ENCODE measurements at regions not wholly inside any gene's neighbourhood (a gene's known extent, or its start where the extent isn't known, plus 50 kb on each side); places are given as distances from the start of the nearest gene placed in this dataset.
"Not testable (repeated sequence)": the region's sequence is repeated elsewhere in the genome, so short reads cannot be mapped to it uniquely, and the experiment has no call there.

DNA sequence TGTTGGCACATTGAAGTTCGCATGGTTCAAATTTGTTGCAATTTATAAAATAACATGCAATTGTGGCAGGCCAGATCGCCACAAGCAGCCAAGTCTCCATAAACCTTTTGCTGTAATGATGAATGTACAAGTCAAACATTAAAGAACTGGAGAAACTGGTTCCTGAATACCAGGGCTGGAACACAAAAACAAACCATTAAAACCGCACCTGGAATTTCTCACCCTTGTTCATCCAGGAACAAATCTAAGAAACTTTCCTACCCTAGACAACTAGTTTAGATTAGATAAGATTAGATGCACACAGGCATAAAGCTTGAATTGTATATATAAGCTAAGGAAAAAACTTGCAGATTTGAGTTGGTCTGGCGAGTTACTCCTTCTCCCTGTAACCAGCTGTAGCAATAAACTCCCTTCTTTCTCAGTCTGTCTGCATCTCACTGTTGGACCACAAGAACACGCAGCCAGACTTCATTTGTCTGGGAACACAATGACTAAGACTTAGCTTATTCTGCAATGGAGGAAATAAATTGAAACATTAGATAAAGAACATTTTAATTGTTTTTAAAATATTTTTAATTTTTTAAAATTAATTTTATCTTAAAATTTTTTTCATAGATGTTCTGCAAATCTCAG lies 1835.5 kb upstream of the LRRTM1 start:
- no peak for DNase-seq

DNA sequence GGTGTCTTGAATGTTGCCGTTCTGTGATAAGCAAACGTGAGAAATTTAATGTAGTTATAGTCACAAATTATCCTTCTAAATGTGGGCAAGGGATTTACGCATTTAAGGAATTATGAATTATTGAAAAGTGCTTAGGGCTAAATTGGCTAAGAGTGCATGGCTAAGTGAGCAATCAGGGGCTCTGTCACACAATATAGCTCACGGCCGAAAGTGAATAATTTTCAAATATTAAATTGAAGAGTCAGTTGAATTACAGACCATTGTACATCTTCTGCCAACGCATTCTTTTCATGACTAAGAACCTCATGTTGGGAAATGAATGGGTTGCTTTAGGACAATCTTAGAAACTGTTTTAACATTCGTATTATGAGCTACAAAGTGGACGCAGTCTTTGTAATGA lies 1832.9 kb upstream of the LRRTM1 start:
- DNase-seq = no peak

DNA sequence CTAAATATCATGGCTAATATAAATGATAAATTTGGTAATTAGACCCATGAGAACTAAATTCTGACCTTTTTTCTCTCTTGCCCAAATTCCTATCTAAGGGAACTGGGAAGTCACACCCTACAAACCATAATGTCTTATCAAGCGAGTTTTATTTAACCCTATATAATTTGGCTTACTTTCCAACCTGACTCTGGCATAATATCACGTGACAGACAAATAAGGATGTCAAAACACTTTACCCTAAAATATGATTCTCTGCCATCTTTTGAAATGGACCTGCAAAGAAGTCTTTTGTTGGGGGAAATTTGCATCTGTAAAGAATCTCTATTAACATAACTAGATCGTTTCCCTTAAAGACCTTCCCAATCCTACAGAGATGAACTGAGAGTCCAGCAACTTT lies 1823.5 kb upstream of the LRRTM1 start:
- no peak for DNase-seq

DNA sequence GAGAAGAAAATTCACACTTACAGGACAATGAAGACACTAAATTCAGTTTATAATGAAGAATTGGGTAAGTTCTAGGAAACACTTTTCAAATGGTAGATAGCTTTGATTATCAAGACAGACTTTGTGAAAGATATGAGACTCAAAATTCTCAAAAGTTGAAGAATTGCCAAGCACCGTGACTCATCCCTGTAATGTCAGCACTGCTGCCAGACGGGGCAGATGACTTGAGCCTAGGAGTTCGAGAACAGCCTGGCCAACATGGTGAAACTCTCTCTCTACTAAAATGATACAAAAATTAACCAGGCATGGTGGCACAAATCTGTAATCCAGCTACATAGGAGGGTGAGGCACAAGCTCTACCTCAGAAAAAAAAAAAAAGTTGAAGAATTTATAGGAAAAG lies 1820.1 kb upstream of the LRRTM1 start:
- DNase-seq = no peak

DNA sequence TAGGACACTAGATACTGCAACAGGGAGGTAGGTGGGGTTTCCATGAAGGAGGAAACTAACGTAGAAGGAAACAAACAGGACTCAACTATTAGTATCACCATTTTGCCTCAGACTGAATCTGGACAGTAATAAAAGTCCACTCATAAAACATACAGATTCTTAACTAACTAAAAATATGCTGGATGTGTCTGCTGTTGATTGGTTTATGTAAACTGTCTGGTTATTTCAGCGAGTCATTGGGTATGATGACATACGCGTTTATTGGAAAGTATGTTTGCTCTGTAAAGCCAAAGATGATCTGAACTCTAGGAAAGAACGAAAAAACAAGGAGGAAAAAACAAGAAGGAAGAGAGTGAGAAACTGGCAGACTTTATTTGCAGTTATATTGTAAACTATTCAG lies 1816.1 kb upstream of the LRRTM1 start:
- DNase-seq = no peak

DNA sequence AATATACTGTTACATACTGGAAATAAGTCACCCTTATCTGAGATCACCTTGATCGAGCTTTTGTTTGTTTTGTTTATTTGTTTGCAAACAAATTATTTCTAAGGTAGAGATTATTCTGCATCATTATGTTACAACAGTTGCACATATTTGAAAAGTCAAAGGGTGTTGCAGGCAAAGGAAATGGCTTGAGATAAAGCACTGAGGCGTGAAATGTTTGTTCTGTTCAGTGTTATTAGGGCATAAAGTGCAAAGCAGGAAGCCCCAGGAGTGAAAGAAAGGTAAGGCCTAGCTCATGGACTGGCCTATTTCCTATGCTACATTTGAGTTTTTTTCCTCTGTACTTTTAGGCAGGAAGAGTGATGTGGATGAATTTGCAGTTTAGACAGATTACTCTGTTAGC lies 1815.6 kb upstream of the LRRTM1 start:
- DNase-seq = no peak

DNA sequence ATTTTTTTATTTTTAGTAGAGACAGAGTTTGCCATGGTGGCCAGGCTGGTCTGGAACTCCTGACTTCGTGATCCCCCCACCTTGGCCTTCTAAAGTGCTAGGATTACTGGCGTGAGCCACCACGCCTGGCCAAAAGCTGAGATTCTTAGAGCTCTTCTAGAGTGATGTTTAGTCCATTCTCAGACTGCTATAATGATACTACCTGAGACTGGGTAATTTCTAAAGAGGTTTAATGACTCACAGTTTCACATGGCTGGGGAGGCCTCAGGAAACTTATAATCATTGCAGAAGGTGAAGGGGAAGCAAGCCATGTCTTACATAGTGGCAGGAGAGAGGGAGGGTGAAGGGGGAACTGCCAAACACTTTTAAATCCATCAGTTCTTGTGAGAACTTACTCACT lies 1804.9 kb upstream of the LRRTM1 start:
- no peak for DNase-seq

DNA sequence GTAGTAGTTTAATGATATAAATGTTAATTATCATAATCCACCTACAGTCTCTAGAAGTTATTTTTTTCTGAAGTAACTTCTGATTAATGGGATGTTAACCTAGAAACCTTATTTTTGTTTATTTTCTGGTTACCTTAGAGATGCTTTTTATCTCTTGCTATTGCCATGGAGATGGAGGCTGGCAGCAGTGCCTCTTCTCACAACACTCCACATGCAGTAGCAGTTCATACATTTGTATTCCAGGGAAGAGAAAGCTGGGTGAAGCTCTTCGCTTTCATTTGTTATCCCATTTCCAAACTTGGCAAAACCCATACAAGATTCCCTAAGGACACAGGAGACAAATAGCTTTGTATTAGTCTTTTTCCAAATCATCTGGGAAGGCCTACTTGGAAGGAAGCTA lies 1794.1 kb upstream of the LRRTM1 start:
- no peak for DNase-seq

DNA sequence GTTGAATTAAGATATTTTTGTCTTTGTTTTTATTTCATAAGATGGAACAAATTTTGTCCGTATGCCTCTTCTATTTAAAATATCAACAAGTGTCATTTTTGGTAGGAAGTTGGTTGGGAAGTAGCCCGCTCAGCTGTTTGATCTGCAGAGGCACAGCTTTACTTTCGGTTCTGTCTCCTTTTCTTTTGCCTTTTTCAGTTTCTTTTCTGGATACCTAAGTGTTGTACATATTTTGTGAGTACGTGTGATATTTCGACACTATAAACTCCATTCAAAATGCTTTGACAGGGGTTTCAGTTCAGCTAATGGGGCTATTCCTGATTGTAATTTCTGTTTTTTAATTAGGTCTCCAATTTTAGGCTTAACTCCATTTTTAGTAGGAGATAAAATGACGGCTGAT lies 1785.0 kb upstream of the LRRTM1 start:
- DNase-seq = no peak

DNA sequence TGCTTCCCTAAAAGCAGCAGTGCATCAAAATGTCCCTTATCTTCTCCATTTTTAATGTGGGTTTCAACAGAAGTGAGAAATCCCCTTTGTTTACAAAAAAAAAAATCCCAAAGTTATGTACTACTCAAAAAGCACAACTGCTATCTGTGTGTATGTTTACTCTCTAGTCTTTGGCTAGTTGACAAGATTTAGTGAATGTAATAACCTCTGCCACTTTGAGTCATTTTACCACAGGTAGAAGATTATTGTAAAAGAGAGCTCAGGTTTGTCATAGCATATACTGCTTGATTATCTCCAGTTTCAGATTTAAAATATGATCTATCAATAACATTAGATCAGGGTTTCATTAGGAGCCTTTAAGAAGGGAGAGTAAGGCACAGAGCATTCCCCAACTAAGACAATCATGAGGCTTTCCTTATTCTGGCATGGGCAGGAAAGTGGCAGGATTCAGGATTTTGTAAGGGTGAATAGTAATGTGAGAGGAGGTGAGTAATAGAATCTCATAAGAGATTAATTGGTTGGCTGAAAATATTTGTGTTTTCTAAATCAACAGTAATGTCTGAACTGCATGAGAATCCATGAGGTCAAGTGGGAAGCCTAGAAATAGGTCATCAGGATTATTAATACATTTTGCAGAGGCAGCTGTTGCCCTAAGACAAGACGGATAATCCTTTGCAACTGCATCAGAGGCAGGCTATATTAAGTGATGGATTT lies 1780.3 kb upstream of the LRRTM1 start:
- no peak for DNase-seq

DNA sequence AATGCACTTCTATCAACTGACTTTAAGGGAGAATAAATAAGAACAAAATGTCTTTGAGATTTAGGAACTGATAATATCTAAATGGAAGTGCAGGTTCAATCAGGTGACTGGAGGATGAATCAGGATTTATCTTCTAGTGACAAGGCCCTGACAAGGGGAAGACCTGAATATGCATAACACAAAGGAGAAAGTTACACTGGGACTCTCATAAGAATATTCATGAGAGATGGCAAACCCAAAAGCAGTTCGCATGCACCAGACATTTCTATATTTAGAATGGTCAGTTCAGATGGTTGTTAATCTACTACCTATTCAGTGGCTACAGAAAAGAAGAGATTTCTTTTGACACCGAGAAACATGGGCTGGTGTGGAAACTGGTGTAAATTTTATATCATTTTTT lies 1771.3 kb upstream of the LRRTM1 start:
- DNase-seq = no peak

DNA sequence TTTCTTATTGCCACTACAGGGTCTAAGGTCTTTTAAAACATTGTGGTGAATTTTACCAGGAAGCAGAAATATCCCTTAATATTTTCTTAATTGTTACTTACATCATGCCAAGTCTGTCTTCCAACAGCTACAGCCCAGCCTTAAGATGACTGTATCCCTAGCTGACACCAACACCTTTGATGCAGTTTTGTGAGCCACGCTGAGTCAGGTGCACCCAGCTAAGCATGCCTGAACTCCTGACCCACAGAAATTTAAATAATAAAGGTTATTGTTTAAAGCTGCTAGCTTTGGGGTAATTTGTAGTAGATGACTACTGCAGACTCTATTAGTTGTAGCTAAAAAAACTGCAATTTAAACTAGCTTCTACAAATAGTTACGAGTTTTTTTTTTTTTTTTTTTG lies 1757.9 kb upstream of the LRRTM1 start:
- no peak for DNase-seq

DNA sequence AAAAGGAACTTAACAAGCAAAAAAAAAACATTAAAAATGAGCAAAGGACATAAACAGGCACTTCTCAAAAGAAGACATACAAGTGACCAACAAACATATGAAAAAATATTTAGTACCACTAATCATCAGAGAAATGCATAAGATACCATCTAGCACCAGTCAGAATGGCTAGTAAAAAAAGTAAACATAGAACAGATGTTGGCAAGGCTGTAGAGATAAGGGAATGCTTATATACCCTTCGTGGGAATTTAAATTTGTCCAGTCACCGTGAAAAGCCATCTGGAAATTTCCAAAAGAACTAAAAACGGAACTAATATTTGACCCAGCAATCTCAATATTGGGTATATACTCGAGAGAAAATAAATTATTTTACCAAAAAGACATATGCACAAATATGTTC lies 1751.3 kb upstream of the LRRTM1 start:
- DNase-seq = no peak

DNA sequence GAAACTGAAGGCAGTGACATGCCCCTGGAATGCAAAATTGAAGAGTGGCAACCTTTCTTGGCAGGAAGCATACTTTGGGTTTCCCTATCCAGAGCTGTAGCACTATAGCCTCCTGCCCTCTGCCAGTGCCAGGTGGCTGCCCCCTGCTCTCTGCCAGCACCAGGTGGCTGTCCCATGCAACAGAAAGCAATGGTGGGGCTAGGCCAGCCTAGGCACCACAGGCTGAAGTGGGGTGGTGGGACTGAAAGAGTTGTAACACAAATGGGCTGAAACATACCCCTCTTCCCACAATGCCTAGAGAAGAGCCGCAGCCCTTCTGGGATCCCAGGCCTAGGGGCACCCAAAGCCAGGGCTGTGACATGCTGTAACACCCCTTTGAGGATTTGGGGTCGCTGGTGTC lies 1739.3 kb upstream of the LRRTM1 start:
- DNase-seq = no peak

DNA sequence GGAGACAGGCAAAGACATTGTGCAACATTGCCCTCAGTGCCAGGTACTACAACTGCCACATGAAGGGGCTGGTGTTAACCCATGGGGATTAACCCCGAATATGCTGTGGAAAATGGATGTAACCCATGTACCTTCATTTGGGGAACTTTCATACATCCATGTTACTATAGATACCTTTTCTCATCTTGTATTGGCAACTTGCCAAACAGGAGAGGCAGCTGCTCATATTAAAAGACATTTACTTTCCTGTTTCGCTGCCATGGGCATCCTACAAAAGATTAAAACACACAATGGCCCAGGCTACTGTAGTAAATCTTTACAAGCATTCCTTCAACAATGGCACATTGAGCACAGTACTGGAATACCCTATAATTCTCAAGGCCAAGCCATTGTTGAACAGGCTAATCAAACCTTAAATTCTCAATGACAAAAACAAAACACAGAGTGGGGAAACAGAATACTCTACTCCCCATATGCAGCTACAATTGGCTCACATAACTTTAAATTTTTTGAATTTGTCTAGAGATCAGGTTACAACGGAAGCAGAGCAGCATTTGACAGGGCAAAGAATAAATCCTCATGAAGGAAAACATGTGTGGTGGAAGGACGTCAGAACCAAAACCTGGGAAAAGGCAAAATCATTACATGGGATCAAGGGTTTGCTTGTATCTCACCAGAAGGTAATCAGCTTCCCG lies 1723.5 kb upstream of the LRRTM1 start:
- DNase-seq = no peak

DNA sequence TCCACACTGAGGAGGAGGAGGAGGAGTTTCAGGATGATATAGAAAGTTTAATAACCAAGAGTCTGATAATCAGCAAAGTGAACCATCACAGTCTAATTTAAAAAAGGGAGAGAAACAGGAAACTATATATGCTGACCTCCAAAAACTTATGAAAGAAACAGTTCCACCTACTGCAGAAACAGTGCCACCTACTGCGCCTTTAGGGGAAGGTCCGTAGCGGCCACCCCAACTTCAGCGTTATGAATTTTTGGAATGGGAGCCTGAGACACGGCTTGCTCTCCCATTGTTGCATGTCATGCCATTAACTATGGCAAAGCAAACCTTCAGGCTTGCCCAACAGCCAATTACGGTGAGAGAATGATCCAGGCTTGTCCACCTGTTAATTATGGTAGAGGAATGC lies 1719.2 kb upstream of the LRRTM1 start:
- no peak for DNase-seq

DNA sequence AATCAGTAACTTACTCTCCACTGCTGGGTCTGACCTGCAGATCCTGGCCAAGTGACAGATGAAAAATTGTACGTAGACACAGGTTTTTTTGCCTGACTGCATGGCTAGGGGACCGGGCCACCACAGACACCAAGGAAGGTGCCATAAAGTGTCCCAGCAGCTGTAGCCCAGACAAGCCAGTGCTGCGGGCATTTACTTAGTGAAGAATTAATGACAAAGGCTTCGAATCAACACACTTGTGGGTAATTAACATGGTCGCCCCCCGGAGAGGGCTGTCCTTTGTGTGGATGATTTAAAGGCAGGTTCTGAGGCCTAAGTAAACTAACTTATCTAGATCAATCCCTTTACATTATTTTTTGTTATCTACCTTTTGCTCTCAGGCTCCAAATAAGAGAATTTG lies 1709.1 kb upstream of the LRRTM1 start:
- DNase-seq = no peak

DNA sequence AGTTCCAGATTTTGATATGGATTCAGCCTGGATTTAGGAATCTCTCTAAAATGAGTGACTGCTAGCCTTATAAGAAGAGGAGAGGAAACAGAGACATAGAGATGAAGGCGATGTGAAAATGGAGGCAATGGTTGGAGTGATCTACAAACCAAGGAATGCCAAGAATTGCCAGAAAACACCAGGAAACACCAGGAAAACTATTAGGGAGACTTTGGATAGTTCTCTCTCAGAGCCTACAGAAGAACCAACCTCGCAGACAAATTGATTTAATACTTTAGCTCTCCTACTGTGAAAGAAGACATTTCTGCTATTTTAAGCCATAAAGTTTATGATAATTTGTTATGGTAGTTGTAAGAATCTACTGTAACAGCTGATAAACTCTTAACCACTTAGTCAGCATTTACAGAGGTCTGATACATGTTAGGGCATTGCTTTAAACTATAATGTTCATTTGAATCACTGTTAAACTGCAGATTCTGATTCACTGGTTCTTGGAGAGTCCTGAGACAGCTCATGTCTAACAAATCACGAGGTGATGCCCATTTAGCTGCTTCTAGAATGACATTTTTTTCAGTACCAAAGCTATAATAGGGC lies 1702.6 kb upstream of the LRRTM1 start:
- DNase-seq = no peak

DNA sequence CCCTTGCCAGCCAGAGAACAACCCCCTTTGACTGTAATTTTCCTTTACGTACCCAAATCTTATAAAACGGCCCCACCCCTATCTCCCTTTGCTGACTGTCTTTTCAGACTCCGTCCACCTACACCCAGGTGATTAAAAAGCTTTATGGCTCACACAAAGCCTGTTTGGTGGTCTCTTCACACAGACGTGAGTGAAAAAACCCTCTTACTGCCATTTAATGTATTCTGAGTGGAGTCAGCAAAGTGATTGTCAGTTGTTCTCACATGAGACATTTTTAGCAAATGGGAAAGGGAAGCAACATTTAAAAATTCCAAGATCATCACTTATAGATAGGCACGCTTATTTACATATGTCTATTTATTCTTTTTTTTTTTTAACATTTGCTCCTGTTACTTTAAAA lies 1701.3 kb upstream of the LRRTM1 start:
- not testable (repeated sequence) for DNase-seq

DNA sequence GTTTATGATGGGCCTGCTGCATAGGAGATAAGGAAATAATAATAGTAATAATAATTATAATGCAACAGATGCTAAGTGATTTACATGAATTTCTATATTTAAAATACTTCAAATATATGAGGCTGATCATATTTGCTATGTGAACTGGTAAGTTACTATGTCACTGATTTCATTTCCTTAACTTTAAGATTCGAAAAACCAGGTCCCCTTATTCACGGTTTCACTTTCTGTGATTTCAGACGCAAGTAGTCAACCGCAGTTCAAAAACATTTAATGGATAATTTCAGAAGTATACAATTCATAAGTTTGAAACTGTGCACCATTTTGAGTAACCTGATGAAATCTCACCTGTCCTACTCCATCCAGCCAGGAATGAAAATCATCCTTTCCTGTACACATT lies 1697.1 kb upstream of the LRRTM1 start:
- no peak for DNase-seq

DNA sequence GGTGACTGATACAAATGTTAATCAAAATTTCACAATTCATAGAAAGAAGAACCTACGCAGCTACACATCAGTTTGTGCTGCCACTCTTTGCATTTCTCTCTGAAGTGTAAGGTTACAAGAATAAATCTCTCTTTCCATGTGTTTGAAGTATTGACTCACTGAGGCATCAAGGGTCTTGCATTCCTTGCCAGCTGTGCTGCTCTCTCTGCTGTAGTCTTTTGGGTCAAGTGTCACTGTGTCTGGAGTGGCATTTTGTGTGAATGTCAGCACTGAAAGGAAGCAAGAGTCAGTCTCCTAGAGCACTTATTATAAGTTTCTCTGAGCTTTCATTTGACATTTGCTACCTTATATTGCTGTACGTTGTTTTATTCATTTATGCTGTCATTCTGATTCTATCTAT lies 1696.1 kb upstream of the LRRTM1 start:
- no peak for DNase-seq

DNA sequence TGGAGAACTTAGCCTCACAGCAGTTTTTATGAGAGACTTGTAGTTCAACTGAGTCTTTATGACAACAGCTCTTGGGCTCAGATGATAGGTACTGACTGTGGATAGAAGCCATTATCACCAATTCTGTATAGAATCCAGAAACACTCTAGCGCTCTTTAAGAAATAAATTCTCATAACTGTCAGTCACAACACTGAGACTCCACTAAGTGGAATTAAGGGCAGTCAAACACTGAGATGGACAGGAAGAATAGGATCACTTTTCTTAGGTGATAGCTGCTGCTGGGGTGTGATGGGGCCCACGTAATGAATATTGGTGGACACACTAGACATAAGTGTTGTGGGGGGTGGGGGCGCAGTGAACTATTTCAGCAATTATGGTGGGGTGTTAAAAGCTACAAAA lies 1691.8 kb upstream of the LRRTM1 start:
- no peak for DNase-seq

DNA sequence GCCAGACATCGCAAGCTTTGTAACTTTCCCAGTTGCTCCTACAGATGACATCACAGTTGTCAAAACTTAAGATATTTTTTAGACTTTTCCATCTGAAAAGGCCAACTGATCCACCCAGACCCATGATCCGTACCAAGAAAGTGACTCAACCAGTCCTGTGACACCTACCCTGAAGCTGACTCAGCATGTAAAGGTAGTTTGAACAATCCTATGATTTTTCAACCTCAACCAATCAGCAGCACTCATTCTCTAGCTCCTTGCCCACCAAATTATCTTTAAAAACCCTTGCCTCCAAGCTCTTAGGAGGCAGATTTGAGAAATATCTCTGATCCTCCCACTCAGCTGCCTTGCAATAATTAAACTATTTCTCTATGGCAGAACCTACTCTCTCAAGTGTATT lies 1686.7 kb upstream of the LRRTM1 start:
- DNase-seq = no peak

DNA sequence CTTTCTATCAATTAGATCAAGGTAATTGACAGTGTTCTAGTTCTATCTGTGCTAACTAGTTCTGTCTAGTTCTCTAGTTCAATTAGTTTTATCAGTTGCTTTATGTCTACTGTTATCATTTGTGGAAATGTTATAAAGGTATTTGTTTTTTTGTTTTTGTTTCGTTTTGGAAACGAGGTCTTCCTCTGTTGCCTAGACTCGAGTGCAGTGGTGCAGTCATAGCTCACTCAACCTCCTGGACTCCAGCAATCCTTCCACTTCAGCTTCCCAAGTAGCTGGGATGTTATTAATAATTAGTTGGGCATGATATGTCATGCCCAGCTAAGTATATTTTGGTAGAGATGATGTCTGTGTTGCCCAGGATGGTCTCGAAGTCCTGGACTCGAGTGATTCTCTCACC lies 1682.8 kb upstream of the LRRTM1 start:
- DNase-seq = no peak
